ENCODE measurements at regions not wholly inside any gene's neighbourhood (a gene's known extent, or its start where the extent isn't known, plus 50 kb on each side); places are given as distances from the start of the nearest gene placed in this dataset.

DNA sequence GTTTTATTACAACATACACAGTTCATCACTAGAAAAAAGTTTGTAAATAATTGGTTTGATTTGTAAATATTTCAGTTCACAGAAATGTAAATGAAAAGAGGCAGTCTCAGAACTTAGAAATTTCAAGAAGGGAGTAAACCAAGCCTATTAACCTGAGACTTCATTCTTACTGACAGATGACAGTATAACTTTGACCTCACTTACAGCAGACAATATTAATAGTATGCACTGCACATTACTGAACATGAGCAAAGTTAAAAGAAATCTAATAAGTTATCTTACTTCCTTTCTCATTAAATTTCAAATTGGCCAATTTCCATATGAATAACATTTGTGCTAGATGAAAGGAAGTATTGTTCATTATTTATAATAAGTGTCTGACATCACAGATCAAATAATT lies 235.8 kb downstream of the SLC6A15 start:
- DNase-seq (ENCODE audit: low read depth, low spot score) = no peak

GRCh38 chr12:84661786-84662185 lies 250.8 kb downstream of the SLC6A15 start:
- no peak for DNase-seq (ENCODE audit: low read depth, low spot score)

DNA sequence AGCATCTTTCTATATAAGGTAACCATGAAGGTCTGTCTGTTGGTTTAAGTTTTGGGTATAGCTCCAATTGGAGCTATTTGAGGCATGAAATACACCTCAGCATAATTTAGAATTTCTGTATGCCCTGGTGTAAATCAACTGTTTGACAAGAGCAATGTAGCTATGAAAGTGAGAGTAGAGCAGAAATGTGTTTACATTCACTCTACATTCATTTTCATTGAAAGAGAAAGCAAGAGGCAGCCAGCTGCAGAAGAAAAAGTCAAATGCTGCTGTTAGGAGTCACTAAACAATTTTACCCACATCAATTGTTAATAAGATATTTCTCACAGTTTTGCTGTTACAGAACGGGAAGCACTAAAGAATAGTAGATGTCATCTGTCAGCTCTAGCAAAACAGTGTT lies 252.5 kb downstream of the SLC6A15 start:
- no peak for DNase-seq (ENCODE audit: low read depth, low spot score)

GRCh38 chr12:84658877-84659276 lies 253.7 kb downstream of the SLC6A15 start:
- DNase-seq (ENCODE audit: low read depth, low spot score) = peak; percentile 25

GRCh38 chr12:84656705-84657104 lies 255.9 kb downstream of the SLC6A15 start:
- DNase-seq (ENCODE audit: low read depth, low spot score) = no peak

GRCh38 chr12:84653482-84653881 lies 259.1 kb downstream of the SLC6A15 start:
- DNase-seq (ENCODE audit: low read depth, low spot score) = no peak

- no peak for DNase-seq (ENCODE audit: low read depth, low spot score)
These were observed 264.2 kb downstream of the SLC6A15 start for GRCh38 chr12:84648425-84648824.

DNA sequence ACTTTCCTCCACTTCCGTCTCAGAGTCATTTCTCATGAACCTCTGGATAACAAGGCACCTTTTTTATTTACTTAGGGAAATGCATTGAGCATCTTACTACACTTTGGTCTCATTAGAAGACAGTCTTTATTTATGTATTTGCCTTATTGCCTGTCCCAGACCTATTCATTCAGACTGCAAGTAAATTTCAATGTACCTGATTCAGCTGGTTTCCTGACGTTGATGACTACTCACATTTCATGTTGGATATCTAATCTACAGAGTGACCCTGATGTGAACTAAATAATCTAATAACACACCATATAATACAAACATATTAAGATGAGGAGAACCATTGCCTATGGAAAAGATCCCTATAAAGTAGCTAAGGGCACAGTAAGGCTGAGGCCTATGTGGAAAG lies 267.7 kb downstream of the SLC6A15 start:
- DNase-seq (ENCODE audit: low read depth, low spot score) = no peak

DNA sequence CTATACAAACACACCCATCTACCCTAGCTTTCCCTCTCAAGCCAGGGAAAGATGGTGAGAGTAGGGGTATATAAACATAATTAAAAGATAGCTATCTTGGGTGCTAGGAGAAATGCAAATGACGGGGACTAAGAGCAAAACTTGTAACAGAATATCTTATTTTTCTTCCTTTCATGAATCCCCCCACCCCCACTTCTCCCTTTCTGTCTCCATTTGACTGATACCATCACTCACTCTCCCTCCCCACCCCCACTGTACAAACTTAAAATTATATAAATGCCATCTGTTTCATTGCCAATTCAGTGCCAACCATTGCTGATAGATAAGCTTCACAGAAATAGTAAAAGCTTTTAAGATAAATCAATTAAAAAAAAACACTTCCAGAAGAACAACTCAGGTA lies 268.6 kb downstream of the SLC6A15 start:
- DNase-seq (ENCODE audit: low read depth, low spot score) = no peak

- DNase-seq (ENCODE audit: low read depth, low spot score) = no peak
These were observed 270.6 kb downstream of the SLC6A15 start for GRCh38 chr12:84641940-84642545.

DNA sequence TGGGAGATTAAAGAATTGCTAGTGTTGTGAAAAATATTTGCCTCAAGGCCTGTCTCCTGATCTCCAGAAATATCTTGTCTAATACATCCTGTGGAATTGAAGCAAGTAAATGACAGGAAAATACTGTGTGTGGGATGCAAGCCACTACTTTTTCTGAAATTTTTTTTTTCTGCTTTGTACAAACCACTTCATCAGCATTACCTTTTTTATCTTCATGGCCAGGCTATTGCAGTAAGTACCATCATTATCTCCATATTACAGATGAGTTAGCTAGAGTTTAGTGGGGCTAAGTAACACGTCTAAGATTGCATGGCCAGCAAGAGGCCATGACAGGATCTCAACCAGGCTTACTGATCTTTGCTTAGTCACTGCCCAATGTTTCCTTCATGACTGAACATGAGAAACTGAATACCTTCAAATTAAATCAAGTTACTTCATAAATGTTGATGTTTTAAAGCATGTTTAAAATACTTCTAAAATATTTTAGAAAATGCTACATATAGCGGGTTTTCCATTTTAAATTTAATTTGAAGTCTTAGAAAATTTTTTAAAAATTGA lies 273.7 kb downstream of the SLC6A15 start:
- no peak for DNase-seq (ENCODE audit: low read depth, low spot score)

DNA sequence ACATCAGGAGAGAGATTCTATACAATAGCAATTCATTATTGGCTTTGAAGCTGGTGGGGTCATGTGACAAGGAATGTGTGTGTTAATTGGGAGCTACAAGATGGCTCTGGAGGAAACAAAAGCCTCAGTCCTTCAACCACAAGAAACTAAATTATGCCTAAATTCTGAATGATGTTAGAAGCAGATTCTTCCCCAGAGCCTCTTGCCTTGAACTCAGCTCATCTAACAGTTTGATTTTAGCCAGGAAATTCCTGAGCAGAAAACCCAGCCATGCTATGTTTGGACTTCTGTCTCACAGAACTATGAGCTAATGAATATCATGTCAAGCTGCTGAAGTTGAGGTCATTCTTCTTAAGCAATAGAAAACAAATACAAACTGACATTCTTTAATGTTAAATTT lies 274.7 kb downstream of the SLC6A15 start:
- no peak for DNase-seq (ENCODE audit: low read depth, low spot score)

- DNase-seq (ENCODE audit: low read depth, low spot score) = no peak
These were observed 275.8 kb downstream of the SLC6A15 start for GRCh38 chr12:84636801-84637290.

- no peak for DNase-seq (ENCODE audit: low read depth, low spot score)
These were observed 278.1 kb downstream of the SLC6A15 start for GRCh38 chr12:84634526-84634925.

GRCh38 chr12:84632556-84632955 lies 280.0 kb downstream of the SLC6A15 start:
- DNase-seq (ENCODE audit: low read depth, low spot score) = no peak

DNA sequence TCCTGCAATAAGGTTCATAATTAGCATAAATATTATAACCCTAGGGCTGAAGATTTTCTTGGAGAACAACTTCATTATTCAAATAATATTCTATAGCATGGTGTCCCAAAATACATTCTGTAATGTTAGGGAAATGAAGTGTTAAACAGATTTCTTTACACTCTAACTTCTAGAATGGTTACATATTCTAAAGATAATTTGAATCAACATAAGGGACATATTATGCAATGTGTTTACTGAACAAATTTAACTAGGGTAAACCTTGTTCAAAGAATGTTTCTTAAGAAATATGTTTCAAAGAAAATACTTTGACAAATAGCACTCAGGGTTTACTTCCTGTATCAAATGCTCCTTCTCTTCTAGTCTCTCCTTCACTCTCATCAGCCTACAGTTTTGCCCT lies 281.6 kb downstream of the SLC6A15 start:
- no peak for DNase-seq (ENCODE audit: low read depth, low spot score)

GRCh38 chr12:84627593-84627992 lies 285.0 kb downstream of the SLC6A15 start:
- no peak for DNase-seq (ENCODE audit: low read depth, low spot score)

DNA sequence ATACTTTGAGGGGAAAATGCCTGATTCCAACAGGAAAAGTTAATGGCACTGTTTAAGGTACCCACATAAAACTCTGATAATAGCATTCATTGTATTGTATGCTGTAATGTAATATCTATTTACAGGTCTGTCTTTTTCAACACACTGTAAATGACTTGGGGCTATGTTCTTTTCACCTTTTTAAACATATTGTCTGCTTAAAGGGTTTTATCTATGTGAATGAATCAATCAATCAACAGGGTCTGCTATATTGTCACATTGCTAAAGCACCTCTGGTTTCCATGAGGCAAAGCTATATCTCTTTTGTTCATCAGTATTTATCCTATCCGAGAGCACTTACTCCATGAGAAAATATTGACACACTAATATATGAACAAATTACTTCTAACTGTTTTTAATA lies 288.0 kb downstream of the SLC6A15 start:
- no peak for DNase-seq (ENCODE audit: low read depth, low spot score)

DNA sequence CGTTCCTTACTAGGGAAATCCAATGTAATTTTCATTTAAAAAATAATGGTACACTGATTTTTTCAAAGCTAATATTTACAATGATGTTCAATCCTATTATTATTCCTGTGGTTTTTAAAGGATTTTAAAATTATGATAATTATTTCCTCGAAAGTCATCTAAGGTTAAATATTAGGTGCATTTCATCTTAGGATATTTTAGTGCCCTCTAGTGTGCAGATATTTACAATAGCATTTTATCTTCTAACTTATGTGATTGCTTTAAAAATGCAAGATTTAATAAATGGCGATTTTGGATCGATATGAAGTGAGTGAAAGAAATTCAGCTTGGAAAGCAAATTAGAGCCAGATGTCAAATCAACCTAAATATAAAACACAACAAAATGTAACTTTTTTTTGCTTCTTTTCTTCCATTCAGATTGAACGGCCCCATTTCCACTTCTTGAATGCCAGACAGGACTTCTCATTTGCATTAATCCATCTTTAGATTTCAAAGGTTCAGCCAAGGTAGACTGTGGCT lies 293.5 kb downstream of the SLC6A15 start:
- DNase-seq (ENCODE audit: low read depth, low spot score) = no peak

DNA sequence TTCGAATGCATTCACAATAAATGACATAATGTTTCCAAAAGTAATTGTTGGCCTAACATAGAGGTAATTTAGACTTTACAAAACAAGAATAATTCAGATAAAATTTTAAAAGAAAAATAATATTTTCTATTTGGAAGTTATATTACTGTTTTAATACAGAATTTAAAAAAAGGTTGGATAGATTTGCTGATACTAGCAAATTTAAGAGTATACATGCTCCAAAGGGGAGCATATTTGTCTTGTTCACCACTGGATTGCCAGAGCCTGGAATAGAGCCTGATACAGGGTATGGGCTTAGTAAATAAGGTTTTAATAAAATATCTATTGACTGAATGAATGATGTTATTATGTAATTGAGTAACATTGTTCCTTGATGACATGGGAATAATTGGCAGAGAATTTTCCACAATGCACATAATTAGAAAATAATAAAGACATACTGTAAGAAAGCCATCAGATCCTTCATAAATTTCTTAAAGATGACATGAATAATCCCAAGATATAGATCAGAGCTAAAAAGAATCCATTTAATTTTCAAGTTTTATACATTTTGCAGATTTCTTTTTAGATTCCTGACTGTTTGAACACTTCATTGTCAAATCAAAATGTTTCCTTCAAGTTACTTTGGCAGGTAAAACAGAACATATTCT lies 305.3 kb downstream of the SLC6A15 start:
- no peak for DNase-seq (ENCODE audit: low read depth, low spot score)

DNA sequence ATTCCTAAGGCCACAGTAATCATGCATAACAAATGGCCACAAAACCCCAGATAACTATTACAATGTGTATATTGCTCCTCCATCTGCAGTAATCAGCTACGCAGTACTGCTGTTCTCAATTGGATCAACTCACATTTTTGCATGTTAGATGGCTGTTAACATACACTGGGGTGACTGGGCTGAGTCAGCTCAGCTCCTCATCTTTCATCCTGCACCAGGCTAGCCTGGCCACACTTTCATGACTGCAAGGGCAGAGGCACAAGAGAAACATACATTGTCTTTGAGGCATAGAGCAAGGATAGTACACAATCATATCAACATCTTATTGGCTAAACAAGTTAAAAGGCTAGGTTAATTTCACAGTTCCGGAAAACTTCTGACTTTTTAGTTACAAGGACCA lies 306.6 kb downstream of the SLC6A15 start:
- no peak for DNase-seq (ENCODE audit: low read depth, low spot score)

- no peak for DNase-seq (ENCODE audit: low read depth, low spot score)
These were observed 308.0 kb downstream of the SLC6A15 start for GRCh38 chr12:84604551-84604950.

All from ELF-1 (cell line).